Kidney tubule cell (primary cell): ENCODE measurements at regions not wholly inside any gene's neighbourhood (a gene's known extent, or its start where the extent isn't known, plus 50 kb on each side); places are given as distances from the start of the nearest gene placed in this dataset.

Source experiments
- DNase-seq: peaks from one replicate; pipeline ENCODE4 v3.0.0-alpha.2; 2018; ENCODE audit warnings: low spot score

DNA sequence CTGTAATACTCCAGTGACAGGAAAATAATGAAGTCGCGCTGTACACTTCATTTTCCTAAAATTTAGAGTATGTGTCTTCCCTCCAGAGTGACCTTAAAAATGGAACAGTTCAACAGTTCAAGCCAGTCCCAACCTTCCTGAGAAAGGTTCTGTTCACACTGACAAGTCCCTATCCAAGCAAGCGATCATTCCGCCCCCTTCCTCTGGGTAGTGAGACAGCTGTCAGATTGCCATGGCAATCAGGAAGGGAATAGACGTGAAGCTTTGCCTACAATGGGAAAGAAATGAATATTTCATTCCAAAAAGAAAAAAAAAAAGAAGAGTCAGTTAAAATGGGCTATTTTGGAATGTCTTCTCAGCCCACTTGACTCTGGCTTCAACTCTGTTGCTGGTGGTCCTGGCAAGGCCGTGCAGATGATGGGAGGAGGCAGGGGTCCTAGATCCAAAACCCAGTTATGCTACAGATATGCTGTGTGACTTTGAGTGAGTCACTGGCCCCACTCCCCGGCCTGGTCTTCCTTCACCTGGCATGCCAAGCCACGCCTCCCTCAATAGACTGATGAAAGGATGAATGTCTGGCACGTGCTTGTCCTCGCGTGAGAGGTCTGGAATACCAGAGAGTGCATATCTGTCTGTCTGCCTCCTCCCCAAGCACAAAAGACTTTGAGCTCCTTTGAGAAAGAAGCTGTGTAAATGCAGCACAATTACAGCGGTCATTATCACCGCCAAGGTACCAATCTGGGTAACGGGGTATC, 165.8 kb upstream of the WWC1 start:
- DNase-seq, result no peak

DNA sequence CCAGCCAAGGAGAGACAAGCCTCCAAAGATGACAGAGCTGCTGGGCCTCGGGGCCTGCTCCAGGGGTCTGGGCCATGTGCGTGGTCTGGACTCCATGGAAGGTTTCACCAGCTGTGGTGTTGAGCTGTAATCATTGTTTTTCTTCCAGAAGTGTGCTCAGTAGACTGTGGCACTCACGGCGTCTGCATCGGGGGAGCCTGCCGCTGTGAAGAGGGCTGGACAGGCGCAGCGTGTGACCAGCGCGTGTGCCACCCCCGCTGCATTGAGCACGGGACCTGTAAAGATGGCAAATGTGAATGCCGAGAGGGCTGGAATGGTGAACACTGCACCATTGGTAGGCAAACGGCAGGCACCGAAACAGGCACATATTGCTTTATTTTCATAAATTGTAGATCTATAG, 164.8 kb upstream of the WWC1 start:
- no peak for DNase-seq

DNA sequence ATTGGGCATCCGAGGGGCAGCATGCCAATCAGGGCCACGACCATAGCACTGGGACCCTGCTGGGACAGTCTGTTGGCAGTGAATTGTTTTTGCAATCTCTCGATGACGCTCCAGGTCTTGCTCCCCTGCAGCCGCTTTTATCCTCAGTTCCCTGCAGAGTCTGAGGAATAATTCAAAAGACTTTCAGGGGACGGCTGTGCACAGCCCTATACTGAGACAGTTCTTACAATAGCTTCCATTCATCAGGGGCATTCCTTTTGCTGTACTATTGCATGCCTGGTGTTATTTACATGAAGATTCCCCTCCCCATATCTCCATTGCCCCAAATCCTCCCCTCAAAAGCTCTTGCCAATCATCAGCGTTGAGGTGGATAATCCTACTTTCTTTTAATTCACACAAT, 163.3 kb upstream of the WWC1 start:
- no peak for DNase-seq

DNA sequence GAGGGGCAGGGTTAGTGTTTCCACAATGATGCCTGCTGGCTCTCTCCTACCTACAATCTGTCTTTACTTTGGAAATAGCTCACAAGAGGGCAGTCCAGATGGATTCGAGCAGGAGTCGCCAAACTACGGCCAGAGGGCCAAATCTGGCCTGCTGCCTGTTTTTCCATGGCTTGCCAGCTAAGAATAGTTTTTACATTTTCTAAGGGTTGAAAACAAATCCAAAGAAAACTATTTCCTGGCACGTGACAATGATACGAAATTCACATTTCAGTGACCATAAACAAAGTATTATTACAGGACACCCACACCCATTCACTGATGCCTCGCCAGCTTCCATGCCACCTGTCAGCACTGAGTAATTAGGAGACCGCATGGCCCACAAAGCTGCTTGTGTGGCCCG, 162.9 kb upstream of the WWC1 start:
- no peak for DNase-seq

DNA sequence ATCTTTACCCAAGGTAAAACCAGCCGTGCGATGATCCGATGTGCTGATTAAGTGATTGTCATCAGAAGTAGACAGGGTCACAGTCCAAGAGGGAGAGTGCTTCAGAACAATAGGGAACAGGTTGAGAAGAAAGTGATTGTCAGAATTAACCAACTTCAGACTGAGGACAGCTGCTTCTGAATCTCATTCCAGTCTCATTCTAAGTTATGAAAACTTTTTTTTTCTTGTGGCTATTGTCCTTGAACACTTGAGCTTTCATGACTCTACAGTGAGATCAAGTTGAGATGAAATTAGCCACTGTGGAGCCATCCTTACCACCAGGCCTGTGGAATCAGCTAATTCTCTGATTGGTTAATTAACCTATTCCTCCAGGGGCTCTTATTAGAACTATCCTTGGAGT, 159.9 kb upstream of the WWC1 start:
- DNase-seq, result no peak

DNA sequence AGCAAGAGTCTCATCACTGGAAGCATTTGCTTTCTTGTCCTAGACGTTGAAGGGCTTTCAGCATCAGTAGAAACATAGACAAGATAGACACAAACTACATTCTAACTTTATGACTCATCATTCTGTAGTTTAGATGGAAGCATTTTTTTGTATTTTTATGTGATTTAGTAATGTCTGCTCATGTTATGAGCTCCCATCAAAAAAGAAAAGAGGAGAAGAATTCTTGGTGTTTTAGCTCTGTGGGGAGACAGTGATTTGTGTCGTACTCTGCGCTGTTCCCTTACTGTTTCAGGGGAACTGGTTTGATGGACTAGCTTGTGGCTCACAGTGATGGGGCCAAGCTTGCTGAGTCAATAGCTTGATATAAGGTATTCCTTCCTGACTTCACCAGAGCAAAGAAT, 159.2 kb upstream of the WWC1 start:
- no peak for DNase-seq

DNA sequence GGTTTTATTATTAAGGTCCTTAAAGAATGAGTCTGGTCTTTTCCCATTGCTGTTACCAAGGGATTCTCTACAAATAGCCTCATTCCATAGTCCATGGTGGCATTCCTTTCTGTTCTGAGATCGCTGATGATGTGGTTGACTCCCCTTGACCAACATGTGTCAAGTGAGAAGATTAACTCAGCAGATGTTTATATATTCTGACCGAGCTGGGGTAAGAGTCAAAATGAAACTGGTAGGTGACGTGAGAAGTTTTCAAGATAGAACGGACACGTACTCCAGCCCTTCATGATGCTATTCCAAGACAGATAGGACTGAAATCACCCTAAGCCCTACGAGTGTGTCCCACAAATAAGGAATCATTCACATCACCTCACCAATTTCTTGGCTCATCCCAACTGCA, 155.5 kb upstream of the WWC1 start:
- no peak for DNase-seq

DNA sequence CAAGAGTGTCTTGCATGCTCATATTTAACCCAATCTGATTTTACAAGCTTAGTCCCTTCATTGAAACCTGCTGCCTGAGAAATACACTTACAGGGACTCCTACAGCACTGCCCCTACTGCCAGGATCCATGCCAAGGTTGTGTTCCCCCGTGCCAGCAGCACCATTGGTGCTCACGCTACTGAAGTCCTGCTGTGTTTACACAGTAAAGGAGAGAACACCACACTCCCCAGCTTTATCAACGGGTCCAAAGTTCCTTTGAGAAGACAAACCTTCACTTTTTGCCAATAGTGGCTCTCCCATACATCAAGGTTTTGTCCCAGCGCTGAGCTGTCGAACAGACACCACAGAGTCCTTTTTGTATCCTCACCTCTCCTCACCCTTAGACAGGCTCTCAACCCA, 155.1 kb upstream of the WWC1 start:
- no peak for DNase-seq

DNA sequence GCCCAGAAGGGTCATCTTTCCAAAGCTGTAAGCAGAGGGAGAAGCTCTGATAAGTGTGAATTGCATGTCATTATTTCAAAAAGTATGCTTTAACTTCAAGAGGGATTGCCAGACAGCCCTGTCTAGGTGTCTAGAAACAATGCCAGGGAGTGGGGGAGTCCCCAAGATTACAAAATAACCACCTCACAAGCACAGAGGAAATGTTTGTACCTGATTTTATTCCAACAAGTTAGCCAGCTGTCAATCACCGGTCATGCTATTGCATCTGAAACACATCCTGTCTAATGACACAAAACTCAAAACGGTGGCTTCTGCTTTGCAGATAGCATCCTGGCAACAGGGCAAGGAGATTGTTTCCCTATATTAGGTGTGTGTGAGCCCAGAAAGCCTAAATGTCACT, 154.2 kb upstream of the WWC1 start:
- DNase-seq, result peak; percentile 20

DNA sequence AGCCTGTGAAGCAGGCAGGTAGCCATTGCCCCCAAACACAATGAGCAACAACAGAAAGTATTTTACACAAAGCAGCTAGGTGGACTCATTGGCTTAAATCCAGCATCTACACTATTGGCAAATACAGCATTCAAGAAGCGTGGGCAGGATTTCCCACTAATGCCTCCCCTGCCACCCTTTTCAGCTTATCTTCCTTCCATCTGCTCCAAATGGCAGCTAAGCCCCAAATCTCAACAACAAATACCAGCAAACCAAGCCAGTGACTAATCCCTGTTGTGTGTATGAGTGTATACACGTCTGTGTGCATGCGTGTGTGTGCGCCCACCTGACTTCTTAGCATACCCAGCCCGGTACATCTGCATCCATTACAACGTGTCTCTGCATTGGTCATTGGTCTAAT, 151.2 kb upstream of the WWC1 start:
- no peak for DNase-seq

DNA sequence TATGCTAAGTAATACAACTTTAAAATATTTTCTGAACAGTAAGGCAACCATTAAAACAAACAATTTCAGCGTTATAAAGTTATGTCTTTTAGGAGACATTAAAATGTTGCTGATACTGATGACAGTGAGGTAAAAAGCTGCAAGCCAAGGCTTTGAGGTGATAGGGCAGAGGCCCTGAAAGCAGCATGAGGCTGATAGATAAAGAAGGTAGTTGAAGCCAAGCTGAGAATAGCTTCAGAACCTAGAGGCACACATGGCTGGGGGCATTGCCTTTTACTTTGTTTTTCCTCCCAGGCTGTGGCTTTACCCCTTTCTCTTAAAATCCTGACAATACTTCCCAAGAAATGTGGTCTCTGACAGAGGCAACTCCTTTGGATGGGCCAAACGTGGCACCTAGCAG, 149.0 kb upstream of the WWC1 start:
- DNase-seq, result no peak

DNA sequence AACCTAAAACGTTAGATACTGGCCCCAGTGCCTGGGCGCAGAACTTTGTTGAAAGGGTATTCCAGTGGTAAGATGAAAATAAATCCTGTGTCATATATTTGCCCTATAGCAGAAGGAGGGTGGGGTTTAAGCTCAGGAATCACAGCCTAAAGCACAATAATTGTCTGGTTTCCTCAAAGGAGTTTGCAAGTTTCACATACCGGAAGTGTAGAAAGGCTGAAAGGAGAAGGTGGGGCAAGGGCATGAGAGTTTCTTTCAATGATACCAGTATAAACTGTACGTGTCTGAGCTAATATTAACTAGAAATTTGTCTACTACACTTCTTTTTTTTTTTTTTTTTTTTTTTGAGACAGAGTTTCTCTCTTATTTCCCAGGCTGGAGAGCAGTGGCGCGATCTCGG, 147.9 kb upstream of the WWC1 start:
- peak; percentile 79 for DNase-seq

DNA sequence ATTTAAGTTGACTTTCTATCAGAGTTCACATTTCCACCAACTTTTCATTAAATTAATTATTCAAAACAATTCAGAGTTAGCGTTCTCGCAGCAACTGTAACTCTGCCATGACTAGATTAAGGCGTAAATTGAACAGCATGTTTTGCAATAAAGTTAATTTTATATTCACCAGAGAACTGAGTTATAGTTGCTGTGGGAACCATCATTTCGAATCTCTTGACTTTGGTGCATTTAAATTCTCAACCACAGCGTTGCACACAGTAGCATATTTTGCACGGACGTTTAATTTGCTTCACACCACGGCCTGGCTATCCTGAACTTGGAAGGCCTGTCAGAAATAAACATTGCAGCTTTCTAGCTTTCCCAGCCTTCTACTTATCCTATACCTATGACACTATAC, 144.3 kb upstream of the WWC1 start:
- no peak for DNase-seq

DNA sequence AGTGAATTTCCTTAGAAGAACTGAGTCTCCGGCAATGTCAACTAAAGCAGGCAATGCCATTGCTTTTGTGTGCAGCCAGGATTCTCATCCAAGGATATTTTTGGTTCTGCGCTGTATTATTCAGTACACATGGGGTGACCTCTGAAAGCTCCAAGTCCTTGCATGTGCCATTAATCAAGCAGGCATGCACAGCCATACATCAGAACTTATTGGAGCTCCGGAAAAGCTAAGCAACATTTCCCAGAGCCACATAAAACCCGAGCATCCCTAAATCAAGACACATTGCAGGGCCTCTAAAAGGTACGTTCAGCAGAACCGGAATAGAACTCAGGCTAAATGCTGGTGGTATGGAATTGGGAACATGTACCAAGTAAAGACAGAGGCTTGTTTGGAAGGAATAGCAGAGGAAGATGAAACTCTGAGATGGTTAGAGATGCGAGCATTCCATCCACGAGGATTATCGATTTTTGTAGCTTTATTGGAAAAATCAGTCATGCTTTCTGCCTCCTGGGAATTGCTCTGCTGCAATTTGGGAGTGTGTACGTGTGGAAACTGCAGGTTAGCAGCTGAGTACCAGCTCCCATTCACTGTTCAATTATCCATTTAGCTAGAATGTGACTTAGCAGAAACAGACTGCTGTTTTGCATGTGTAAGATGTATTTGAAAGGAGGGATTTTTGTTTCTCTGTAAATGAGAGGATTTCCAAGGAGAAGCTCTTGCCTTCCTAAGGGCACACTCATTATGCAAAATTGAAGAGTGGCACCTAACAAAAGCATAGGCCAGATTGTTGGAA, 143.7 kb upstream of the WWC1 start:
- no peak for DNase-seq

DNA sequence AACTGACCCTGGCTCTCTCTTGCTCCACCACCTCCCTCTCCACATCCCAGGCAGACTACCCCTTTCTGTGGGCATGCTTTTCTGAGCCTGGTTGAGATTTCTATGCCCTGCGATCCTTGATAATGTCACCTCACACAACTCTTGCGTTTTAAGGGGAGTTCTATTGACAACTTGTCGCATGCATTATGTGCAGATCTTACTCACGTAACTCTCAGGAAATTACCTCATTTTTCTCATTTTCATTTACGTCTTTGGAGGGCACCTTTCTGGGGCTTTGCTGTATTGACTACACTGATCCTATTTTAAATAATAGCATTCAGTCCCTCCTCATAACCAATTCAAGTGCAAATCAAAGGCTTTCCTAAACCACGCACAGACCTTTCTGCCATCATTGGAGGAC, 140.4 kb upstream of the WWC1 start:
- DNase-seq, result no peak

DNA sequence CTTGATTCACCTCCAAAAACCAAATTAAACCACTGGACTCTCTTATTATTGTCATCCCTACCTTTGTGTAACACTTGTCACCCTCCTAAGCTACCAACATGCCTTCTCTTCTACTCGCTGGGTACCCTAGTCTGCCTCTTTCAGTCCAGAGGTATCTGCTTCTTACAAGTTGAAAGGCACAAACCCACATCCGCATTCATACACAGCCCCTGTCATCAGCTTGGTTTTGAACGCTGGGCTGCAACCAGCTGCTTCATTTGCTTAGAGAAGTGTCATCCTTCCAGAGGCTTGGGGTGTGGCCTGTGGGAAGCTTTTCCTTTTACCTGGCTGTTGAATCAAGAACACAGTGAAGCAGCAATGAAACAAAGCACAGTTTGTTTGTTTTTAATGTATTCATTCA, 138.8 kb upstream of the WWC1 start:
- DNase-seq, result peak; percentile 61

DNA sequence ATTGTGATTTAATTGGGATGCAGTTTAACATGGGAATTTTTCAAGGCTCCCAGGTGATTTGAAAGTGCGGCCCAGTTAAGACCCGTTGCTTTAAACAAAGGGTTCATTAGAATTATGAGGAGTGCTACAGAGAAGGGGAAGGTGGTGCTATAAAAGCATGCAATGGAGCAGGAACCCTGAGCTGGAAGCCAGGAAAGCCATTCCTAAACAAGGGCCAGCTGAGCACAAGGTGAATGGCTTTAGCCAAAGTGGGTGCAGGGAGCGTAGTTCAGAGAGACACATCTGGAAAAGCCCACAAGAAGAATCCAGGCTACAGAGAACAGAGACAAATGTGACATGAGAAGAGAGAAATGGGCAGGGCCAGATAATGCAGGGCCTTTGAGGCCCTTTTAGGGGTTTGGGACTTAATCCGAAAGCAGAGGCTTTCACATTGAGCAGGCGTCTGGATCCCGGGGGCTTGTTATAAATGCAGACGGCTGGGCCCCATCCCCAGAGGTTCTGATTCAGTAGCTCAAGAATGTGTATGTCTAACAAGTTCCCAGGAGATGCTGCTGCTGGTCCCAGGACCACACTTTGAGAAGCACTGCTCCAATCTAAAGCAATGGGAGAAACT, 138.1 kb upstream of the WWC1 start:
- no peak for DNase-seq

DNA sequence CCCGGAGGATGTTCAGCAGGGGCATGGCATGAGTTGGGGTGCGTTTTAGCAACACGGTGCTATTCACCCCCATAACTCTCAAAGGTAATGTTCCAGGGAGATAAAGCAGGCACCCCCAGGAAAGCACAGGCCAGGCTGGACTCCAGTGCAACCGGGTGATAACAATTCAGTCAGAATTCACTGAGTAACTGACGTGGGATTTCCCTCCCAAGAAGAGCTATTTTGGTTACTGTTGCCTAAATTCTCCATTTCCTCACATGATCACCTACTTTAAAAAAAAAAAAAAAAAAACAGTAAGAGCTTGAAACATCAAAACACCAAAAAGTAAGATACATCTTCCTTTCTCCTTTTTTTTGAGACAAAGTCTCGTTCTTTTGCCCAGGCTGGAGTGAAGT, 137.6 kb upstream of the WWC1 start:
- no peak for DNase-seq

DNA sequence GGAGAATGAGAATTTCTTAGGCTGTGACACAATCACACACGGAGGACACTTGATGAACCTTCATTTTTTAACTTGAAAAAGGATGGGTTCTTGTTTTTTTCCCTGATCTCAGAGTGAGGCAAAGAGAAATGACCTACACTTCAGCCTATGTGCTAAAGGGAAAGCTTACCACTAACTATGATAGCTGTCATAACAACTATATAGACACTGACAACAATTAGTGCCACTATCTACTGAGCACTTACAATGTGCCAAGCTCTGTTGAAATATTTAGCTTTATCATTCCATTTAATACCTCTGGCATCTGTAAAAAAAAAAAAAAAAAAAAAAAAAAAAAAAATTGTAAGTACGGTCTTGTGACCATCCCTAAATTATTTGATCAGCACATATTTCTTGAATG, 135.9 kb upstream of the WWC1 start:
- no peak for DNase-seq

DNA sequence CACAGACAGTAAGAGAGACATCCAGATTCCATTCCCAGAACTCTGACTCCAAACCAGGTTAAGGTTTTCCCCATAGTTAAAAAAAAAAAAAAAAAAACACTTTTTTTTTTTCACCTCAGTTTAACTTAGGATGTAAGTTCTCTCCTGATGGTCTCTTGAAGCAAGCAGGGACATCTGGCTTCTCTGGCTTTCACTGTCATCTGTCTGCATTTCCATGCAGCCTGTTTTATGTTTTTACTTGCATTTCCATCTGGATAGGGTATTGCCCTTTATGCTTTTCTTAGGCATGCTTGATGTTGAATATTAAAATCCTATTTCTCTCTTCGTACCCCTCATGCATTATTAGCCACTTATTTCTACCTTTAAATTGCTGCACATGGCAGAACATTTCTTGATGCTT, 135.3 kb upstream of the WWC1 start:
- no peak for DNase-seq

DNA sequence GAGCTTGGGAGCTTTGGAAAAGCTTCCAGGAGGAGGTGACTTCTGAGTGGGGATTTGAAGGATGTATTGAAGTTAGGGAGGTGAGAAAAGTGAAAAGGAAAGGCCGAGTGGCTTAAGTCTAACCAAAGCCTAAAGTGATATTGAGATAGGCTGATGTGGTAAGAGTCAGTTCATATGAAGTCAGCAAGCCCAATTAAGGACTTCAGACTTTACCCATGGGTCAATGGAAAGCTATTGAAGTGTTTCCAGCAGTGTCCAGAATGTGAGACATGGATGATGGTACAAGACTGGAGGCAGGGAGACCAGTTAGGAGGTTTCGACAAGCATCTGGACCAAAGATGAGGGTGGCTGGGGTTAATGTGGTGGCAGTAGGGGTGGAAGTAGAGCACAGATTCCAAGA, 134.3 kb upstream of the WWC1 start:
- no peak for DNase-seq

DNA sequence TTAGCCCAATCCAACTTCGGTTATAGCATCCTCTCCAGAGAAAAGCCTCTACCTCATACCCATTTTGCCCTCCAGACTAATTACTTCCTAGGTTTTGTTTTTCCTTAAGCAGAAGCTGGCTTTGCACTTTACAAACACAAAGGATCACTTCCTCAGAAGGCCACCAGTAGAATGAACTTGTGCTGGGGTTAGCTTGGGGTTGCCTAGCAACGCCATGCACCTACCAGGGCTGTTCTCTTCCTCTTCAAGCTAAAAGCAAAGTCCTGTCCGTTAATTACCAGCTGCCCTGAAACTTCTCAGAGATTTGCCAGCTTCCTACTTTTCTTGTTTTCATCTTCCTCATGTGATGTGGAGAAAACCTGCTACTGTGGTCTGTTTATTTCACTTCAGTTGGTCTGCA, 132.0 kb upstream of the WWC1 start:
- peak; percentile 76 for DNase-seq

DNA sequence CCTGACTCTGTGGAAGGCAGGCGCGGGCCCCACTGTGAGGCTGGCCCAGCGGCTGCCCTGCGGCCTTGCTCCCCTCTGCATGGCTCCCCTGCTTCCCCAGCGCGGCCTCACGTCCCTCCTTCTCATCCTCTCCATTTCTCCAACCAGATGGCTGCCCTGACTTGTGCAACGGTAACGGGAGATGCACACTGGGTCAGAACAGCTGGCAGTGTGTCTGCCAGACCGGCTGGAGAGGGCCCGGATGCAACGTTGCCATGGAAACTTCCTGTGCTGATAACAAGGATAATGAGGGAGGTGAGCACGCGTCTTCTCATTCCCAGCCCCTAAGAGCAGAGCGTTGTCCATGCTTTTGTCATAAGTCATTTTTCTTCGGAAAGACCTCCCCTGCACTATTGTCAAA, 129.0 kb upstream of the WWC1 start:
- no peak for DNase-seq

DNA sequence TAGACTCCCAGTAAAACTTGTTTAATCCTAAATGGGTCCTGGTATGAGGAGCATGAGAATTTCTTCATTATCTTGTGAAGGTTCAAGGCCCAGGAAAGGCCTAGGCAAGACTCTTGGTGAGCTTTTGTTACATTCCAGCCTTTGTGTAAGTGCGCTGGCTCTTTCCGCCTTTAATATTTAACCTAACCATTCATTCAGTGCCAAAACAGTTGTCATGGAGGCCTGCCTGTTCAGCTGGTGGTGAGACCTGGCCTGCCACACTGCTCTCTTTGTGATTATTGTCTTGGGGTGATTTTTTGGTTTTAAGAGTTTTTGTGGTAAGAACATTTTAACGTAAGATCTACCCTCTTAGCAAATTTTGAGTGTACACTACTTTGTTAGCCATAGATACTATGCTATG, 127.5 kb upstream of the WWC1 start:
- DNase-seq, result peak; percentile 91
